NCI-H1417 treated with DMSO at 0.1 percent for 48 hours (cell line): ENCODE measurements at regions not wholly inside any gene's neighbourhood (a gene's known extent, or its start where the extent isn't known, plus 50 kb on each side); places are given as distances from the start of the nearest gene placed in this dataset.

Experiments
- DNase-seq: peaks from one replicate; lab custom pipeline; 2025; lab: John Stamatoyannopoulos, UW

GRCh38 chr5:20420991-20421595 lies 433.1 kb upstream of the CDH18 start:
- DNase-seq, result no peak
